IPS DF 19.7 (cell line): ENCODE measurements at regions not wholly inside any gene's neighbourhood (a gene's known extent, or its start where the extent isn't known, plus 50 kb on each side); places are given as distances from the start of the nearest gene placed in this dataset.

Experiments
- DNase-seq: peaks from one replicate; pipeline ENCODE4 v3.0.0-alpha.2; 2013; ENCODE audit warnings: low read depth, low spot score

DNA sequence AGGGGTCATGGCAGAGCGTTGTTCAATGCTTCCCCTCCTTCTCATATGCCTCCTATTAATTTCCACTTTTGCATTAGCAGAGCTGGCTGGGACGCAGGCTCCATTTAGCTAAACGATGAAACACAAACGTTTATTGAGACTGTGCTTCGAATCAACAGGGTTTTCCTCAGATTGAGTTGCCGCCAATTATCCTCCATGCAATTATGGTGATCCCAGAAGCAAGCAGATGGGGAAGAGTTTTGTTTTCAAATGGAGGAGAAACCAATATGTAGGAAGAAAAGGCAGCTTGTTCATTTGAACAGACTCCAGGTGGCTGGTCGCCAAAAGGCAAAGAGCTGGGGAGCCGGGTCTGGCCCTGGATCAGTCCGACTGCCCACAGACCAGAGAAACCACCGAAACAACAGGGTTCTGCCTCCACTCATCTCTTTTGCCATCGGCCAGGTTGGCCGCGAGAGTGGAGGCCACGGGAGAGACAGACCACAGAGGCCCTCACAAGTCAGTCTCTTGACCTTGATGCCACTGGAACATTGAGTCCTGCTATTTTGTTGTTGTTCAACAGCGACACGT lies 184.8 kb downstream of the GBA3 start:
- DNase-seq = no peak

DNA sequence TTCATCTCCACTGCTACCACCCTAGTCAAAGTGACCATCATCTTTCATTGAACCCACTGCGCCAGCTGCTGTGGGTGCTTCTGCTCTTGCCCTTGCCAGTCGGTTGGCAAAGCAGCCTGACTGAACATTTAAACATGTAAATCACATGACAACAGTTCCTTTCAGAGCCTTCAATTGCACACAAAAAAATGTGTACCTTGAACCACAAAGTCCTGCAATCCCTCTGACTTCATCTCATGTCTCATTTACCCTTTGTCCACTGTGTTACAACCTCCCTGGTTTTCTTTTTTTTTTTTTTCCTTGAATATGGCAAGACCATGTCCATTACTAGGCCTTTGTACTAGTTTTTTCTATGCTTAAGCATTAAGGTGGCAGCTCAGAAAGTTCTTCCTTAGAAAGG lies 183.5 kb downstream of the GBA3 start:
- DNase-seq = no peak

DNA sequence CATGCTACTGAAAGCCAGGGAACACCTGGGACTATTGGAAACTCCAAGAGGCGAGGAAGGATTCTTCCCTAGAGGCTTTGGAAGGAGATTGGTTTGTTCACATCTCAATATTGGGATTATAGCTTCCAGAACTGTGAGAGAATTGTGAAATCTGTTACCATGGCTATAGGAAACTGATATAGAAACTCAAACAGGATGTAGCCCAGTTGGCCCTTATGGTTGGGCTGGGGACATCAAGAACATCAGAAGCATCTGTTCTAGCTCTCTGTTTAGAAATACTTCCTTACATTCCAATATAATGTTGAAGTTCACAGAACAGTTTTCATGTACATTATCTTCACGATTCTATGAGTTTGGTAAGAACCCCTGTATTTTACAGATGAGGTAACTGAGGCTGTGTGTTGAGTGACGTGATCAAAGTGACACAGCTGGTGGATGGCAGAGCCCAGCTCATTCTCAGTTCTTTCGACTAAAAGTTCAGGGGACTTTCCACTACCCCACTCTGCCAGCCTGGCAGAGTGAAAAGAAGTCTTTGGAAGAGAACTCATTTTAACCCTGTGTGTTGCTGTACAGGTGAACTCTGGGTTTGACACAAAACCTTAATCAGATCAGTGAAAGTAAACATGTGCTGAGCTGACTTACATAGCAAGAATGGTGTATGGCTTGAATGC lies 183.0 kb downstream of the GBA3 start:
- DNase-seq = no peak

DNA sequence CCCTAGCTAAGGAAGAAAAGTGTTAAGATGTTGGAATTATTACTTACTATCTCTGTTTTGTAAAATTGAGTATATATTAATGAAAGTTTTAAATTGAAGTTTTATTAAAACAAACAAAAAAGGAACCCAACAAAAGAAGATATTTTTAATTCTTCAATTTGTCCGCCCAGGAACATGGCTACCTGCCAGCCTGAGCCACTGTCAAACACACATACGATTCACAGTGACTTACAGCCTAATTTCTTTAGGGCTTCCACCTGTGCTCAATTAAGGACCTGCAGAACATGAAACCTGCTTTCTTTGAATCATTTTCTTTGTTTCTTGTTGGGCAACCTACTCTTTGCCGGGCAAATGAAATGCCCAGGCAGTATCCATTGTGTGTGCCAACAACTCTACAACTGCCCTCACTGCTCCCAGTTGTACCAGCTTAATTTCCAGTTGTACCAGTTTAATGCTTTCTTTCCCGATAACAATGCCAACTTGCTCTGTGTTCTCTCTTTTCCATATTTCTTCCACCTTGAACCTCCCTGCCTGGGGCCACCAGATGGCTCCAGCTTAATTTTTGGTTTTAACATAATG lies 181.7 kb downstream of the GBA3 start:
- no peak for DNase-seq

DNA sequence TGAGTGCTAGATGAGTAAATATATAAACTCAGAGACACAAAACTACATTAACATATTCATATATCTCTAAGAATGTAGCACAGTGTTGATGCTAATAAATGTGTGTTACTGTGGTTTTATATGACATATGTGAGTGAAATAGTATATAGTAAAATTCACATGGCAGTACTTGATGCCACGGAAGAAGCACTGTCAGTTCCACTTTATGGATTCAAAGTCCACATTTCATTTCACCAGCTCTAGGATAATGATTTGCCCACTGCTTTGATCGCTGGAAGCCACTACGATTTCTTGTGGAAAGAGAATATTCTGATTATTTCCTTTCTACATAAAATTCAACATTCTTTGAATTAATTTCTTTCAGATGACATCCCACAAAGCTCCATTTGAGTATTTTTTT lies 181.2 kb downstream of the GBA3 start:
- DNase-seq = no peak

DNA sequence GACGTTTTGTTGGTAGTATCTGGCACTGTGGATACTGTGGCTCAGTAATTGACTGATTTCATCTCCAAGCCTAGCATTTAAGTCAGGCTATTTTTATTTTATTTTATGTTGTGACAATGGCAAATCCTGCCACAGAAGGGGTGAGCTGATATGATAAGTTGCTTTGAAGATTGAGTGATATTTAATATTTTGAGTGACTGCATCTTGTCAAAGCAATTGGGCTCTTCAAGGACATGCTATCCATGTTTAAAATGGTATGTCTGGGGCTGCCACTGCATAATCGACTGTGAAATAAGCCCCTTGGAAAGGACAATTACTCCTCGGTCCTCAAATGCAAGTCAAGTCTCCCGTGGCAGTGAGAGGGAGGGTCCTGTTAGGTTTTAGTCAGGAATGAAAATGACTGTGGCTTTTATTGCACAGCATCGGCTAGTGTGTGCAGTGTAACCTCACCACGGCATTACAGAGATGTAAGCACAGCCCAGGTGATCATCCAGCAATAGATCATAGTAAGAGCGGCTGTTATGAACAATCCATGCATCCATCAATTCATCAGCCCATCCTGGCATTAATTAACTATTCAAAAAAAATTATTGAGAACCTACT lies 178.2 kb downstream of the GBA3 start:
- DNase-seq = no peak

DNA sequence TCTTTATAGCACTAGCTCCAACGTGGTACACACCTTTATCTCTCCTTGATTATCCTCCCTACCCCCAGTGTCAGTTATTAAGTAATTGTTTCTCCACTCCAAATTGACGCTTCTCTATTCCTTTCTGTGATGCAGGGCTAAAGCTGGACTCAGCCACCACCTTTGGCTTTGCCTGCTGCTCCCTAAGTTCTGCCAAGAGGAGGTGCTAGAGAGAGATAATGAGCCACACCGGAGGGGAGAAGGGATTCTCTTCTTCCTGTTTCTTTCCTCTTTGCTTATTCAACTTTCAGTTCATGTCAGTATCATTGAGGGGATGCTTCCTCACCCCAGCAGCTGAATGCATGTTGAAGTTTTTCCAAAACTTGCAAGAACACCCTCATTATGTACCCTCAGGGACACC lies 176.5 kb downstream of the GBA3 start:
- DNase-seq = peak; percentile 12
